Mammary epithelial cell (primary cell): ENCODE measurements at regions not wholly inside any gene's neighbourhood (a gene's known extent, or its start where the extent isn't known, plus 50 kb on each side); places are given as distances from the start of the nearest gene placed in this dataset.

Experiments
- EZH2 ChIP-seq: IDR thresholded peaks from 2 replicates; pipeline ENCODE4 v1.6.1; 2012; ENCODE audit warnings: low read length, inconsistent platforms, borderline replicate concordance
- TF ChIP-seq, protein P1 (sequence below), 2 donors: IDR thresholded peaks in 1 of 2; conservative IDR thresholded peaks in 1 of 2; 2 replicates each; pipeline ENCODE4 v1.5.1; 2011 to 2012; ENCODE audit warnings: inconsistent platforms in 2 of 2, low read length in 2 of 2, mild to moderate bottlenecking in 2 of 2, control low read depth in 1 of 2, low read depth in 1 of 2; ENCODE audit not compliant: insufficient read depth in 1 of 2; ENCODE audit errors: extremely low read depth in 1 of 2

DNA sequence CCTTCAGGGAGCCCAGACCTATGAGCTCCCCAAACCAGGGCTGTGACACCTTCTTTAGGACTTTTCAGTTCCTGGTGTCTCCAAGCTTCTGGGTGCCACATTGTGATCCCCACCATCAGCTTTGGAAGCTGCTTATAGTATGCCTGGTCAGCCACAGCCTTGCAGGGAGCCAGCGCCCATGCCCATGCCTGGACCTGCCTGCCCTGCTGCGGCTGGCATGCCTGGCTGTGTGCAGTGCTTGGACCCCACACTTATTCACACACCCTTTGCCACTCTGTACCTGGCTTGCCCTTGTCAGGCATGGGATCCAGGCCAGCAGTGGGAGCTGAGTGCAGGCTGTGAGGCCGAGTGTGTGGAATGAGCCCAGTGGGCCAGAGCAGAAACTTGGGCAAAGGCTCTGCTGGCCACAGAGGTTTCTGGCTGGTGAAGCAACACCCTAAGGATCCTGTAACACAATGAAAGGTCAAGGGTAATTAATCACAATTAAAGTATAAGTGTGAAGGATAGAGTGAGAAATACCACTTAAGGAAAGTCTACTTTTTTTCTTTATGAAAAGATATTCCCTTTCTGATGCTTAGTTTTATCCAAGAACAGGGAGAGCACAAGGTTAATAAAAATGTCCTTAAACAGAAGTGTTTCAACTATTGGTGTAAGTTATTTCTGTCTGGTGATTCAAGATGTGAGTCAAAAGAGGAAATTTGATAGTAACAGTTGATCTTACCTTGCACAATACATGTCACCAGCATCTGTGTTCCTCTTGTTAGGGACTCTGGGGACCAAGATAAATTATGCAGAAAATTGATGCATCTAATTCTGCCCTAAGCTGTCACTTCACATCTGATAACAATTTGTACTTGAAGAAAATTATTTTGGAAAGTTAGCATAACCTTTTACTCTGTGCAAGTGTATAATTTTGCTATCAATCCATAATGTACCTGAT is 161.8 kb downstream of the FAM47A start:
- TF ChIP-seq, protein P1, sequence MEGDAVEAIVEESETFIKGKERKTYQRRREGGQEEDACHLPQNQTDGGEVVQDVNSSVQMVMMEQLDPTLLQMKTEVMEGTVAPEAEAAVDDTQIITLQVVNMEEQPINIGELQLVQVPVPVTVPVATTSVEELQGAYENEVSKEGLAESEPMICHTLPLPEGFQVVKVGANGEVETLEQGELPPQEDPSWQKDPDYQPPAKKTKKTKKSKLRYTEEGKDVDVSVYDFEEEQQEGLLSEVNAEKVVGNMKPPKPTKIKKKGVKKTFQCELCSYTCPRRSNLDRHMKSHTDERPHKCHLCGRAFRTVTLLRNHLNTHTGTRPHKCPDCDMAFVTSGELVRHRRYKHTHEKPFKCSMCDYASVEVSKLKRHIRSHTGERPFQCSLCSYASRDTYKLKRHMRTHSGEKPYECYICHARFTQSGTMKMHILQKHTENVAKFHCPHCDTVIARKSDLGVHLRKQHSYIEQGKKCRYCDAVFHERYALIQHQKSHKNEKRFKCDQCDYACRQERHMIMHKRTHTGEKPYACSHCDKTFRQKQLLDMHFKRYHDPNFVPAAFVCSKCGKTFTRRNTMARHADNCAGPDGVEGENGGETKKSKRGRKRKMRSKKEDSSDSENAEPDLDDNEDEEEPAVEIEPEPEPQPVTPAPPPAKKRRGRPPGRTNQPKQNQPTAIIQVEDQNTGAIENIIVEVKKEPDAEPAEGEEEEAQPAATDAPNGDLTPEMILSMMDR (conservative IDR thresholded peaks at IDR 0.05 in 1 of 2, IDR thresholded peaks at IDR 0.05 in 1 of 2; ENCODE audit: extremely low read depth in 1 of 2, insufficient read depth in 1 of 2, low read depth in 1 of 2, low read length in 2 of 2) = no peak
- no peak for TF ChIP-seq EZH2
